NCI-H2196 treated with DMSO at 0.1 percent for 48 hours (cell line): ENCODE measurements at regions not wholly inside any gene's neighbourhood (a gene's known extent, or its start where the extent isn't known, plus 50 kb on each side); places are given as distances from the start of the nearest gene placed in this dataset.

Experiments
- DNase-seq: peaks from one replicate; lab custom pipeline; 2025; ENCODE audit not compliant: unreplicated experiment; lab: John Stamatoyannopoulos, UW

DNA sequence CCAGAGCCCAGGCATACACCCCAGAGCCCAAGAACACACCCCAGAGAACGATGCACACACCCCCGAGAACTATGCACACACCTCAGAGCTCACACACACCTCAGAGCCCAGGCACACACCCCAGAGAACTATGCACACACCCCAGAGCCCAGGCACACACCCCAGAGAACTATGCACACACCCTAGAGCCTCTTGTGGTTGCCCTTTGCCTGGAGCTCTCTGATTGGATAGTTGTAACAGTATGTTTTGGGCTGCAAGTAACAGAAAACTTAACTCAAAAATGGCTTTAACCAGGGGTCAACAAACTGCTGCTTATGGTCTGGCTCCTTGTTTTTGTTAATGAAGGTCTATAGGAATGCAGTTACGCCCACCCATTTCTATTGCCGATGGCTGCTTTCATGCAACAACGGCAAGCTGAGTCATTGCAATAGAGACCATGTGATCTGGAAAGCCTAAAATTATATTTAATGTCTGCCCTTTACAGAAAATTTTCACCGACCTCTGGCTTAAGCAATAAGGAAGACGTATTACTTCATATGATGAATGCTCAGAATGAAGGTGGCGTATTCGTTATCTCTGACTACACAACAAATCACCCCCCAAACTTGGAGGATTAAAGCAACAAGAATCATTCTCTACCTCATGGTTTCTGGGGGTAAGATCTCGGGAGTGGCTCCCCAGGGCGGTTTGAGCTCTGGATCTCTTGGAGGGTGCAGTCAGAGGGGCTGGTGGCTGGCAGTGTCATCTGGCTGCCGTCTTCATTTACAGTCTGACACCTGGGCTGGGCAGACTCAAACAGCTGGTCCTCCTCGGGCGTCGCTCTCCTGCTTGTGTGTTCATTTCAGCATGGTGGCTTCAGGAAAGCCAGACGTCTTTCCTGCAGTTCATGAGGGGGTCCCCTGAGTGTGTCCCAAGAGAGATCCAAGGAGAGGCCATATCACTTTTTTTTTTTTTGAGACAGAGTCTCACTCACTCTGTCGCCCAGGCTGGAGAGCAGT is 66.3 kb upstream of the NCOR2 start:
- no peak for DNase-seq

DNA sequence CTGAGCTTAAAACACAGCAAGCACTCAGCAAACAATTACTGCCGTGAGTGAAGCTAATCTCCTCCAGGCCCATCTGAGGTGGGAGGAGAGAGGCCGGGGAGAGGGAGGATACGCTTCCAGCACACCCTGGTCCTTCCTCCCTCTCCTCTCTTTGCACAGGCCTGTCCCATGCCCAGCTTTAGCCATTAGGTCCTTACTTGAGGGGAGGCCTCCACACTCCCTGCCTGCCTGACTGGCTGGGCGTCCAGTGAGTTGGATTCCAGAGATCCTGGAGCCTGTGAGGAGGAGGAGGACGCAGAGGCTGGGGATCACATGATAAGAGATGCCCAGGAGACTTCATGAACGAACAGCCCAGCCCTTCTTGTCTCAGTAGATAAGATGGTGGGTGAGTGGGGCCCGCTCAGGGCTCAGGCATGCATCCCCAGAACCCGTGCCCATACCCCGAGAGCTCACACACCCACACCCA is 65.1 kb upstream of the NCOR2 start:
- DNase-seq, result no peak

DNA sequence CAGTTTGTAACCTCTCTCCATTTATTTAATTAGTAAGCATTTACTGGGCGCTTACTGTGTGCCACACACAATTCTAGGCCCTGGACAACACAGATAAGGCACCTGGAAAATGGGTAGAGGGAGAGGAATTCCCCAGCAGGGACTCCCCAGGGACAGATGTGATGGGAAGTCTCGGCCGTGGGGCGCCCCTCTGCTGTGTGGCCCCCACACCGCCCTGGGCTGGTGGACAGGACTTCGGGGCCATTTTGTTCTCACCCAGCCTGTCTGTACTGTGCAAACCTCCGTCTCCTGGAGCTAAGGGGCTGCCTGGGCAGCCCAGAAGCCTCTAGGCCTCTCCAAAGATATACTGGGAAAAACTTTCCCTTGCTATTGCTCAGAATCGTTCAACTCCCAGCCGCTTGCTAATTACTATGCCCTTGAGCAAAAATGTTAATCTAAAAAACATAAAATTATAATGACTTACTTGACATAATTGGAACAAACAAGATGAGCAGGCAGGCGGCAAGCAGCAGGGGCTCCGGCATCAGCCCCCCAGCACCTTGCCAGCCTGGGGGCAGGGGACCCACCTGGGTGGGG is 64.4 kb upstream of the NCOR2 start:
- DNase-seq, result no peak

DNA sequence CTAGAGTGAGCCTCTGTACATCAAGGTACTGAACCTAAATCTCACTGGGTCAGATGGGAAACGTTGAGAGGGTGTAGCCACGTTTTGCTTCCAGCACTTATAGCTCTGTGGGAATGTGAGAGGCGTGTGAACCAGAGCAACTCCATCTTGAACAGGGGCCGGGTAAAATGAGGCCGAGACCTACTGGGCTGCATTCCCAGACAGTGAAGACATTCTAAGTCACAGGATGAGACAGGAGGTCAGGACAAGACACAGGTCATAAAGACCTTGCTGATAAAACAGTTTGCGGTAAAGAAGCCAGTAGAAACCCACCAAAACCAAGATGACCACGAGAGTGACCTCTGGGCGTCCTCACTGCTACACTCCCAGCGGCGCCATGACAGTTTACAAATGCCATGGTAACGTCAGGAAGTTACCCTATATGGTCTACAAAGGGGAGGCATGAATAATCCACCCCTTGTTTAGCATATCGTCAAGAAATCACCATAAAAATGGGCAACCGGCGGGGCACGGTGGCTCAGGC is 63.4 kb upstream of the NCOR2 start:
- DNase-seq, result no peak

DNA sequence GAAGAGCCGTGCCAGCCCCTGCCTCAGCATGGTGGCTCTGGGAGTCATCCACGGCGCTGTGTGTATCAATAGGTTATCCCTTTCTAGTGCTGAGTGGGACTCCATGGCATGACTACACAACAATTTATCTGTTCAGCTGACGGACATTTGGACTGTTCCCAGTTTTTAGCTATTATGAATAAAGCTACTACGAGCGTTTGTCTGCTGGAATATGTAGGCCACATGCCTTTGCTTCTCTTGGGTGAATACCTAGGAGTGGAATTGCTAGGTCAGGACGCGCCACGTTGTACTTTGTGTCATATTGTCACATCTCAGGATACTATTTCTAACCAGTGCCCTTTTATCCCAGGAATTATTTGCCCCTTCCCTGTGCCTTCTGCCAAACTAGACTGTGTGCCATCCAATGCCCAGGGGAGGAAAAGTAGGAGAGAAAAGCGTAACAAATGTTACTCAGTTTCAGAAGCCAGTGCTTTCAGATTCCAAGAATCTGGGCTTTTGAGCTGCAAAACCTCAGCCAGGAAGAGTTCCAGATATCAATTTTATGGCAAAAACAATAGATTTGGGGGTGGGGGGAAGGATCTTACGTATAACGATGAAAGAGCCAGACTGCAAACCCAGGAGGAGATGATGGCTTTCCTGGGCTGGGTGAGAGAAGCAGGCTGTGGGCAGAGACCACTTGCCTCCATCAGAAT is 62.5 kb upstream of the NCOR2 start:
- DNase-seq, result no peak

DNA sequence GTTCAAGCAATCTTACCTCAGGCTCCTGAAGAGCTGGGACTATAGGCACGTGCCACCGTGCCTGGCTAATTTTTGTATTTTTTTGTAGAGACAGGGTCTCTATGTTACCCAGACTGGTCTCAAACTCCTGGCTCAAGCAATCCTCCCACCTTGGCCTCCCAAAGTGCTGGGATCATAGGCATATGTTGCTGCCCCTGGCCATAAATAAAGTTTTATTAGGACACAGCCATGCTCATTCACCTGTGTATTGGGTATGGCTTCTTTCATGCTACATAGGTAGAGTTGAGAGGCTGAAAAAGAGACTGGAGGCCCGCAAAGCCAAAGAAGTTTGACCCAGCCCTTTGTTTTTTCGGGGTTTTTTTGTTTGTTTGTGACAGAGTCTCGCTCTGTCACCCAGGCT is 61.7 kb upstream of the NCOR2 start:
- no peak for DNase-seq

DNA sequence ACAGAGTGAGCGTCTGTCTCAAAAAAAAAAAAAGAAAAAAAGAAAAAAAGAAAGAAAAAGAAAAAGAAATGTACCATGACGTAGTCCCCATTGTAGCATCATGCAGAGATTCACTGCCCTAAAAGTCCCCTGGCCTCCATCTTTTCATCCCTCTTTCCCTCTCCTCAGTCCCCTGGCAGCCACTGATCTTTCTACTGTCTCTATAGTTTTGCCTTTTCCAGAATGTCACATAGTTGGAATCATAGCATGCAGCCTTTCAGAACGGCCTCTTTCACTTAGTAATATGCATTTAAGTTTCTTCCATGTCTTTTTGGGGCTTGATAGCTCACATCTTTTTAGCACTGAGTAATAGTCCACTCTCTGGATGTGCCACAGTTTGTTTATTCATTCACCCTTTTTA is 60.5 kb upstream of the NCOR2 start:
- DNase-seq, result no peak

DNA sequence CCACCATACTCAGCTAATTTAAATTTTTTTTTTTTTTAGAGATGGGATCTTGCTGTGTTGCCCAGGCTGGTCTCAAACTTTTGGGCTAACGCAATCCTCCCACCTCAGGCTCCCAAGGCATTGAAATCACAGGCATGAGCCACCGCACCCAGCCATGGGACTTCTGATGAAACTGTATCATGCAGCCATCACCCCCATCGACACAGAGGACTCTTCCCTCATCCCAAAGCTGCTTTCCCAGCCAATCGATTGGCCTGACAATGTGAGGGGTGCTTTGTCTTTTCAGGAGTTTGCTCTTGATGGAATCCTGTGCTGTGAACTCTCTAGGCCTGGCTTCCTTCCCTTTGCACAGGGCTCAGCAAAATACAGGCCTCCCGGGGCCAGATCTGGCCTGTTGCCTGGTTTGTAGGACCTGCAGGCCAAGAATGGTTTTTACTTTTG is 59.6 kb upstream of the NCOR2 start:
- no peak for DNase-seq

DNA sequence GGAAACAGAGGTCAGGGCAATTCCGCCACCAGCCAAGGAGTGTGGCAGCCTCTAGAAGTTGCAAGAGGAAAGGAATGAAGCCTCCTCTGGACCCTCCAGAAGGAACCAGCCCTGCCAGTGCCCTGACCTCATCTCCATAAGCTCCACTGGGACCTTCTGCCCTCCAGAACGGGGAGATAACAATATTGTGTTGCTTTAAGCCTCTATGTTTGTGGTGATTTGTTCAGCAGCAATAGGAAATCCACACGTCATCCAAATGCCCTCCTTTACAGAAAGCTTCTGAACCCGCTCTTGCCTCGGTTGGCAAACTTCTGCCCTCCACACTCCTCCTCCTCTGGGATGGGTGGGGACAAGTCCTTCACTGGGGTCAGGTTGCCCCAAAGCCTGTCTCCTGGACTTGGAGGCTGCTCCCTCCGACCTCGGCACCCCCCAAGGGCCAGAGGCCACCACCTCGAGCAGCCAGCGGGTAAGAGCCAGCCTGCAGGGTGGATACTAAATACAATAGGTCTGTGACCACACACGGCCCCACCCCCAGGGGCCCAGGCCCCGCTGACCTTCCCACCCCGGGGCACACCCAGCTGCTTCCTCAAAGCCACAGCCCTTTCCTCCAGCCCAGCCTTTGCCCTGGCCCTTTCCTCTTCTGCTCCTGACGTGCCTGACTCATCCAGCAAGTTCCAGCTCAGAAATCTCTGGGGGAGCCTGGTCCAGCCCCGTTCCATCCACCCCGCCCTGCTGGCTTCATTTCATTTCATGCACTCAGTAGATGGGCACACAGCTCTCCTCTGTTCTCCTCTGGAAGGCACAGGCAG is 58.7 kb upstream of the NCOR2 start:
- DNase-seq, result no peak

DNA sequence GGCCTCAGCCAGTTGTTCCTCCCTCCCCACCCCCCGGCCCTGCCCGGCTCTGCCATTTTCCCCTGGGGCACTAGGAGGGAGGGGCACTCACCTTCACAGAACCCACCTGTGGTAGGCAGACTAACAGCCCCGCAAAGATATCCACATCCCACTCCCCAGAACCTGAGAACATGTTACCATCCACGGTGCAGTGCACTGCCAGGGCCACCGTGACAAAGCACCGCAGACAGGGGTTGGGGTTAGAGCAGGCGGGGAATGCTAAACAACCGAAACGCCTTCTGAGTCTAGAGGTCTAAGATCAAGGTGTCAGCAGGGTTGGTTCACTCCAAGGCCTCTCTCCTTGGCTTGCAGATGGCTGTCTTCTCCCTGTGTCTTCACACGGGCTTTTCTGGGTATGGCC is 57.4 kb upstream of the NCOR2 start:
- DNase-seq, result no peak

DNA sequence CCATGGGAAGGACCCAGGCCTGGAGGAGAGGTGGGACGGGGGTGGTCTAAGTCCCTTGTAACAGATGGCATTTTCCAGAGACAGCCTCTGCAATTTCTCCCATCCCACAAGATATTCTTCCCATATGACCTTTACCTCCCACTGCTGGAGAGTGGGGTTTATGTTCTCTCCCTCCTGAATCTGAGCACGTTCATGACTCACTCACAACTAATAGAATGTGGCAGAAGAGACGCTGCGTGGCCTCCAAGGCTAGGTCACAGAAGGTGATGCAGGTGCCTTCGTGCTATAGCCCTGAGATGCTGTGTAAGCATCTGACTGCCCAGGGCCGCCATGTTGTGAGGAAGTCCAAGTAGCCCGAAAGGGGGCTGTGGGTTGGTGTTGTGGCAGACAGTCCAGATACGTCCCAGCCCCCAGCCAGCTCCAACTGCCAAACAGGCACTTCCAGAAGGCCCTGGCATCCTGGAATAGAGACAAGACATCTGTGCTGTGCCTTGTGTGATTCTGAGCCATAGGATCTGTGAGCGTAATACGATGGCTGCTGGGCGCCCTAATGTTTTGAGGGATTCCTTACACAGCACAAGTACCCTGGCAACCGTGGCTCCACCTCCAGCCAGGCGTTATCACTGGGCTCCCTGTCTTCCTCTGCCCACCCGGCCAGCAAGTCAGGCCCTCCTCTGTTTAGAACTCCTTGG is 56.1 kb upstream of the NCOR2 start:
- DNase-seq, result no peak

DNA sequence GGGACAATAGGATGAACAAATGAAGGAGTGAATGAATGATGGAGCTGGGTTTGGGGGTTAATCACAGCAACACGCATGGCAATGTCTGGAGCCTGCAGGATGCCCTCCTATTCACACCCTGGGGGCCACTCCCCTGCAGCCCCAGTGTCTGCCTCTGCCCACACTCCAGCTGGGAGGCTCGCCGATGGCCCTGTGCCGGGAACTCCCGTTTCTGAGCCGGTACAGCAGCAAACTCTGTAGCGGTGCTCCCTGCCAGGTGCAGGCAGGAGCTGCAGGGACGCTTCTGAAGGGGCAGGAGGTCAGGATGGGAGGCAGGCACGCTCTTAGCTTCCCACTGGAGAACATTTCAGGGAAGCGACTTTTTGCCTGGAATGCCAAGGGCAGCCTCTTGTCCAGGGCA is 55.4 kb upstream of the NCOR2 start:
- no peak for DNase-seq

DNA sequence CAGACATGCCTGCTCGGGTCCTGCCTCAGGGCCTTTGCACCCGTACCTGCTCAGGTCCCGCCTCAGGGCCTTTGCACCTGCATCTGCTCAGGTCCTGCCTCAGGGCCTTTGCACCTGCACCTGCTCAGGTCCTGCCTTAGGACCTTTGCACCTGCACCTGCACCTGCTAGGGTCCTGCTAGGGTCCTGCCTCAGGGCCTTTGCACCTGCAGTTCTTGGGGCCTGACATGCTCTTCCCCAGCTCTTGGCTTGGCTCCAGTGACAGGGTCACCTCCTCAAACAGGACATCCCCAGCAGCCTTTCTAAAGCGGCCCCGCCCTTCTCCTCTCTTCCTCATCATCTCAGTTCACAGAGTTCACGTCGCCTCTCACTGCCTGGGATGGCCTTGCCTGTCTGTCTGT is 54.9 kb upstream of the NCOR2 start:
- no peak for DNase-seq

DNA sequence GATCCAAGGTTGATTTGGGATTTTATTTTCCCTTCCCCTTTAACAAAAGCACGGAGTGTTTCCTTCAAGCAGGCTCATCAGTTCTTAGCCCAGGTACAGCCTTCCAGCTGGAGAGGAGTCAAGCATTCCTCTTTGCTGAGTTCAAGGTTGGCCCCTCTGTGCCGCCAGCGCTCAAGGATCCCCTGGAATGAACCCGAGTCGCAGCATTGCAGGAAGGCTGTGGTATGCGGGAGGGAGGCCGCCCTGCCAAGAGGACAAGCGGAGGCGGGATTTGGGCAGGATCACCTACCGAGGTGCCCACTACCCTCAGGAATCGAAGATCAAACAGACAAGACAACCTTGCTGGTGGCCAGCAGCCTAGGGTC is 53.9 kb upstream of the NCOR2 start:
- no peak for DNase-seq

DNA sequence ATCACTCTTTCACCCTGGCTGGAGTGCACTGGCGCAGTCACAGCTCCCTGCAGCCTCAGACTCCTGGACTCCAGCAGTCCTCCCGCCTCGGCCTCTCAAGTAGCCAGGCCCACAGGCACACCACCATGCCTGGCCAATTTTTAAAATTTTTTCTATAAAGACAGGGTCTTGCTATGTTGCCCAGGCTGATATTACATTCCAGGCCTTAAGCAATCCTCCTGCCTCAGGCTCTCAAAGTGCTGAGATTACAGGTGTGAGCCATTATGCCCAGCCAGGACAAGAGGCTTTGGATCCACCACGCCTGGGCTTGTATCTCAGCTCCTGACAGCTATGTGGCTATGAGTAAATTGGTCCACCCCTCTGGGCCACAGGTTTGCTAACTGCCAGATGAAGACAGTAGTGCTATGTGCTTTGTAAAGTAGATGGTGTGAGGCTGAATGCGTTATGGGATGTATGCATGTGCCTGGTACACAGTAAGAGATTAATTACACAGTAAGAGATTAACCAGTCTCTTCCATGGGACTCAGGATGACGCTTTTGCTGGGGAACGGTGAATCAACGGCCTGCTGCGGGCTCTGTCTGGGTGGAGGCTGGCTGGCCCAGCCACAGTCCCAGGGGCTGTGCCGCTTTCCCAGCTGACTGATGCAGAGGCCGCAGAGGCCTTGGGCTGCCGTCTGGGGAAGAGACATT is 53.3 kb upstream of the NCOR2 start:
- DNase-seq, result no peak

DNA sequence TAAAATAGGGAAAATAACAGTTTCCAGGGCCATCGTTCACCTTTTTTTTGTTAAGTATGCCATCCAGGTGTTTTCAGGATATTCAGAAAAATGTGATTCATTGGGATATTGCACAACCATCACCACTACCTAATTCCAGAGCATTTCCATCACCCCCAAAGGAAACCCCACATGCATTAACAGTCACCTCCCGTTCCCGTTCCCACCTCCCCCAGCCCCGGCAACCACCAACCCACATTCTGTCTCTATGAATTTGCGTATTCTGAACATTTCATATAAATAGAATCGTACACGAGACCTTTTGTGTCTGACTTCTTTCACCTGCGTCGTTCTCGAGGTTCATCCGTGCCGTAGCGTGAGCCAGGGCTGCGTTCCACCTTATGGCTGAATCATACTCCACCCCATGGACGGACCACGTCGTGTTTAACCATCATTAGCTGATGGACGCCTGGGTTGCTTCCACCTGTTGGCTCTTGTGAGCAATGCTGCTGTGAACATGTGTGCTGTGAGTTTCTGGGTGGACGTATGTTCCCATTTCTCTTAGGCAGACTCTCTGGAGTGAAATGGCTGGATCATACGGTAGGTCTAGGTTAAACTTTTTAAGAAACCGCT is 51.0 kb upstream of the NCOR2 start:
- no peak for DNase-seq

DNA sequence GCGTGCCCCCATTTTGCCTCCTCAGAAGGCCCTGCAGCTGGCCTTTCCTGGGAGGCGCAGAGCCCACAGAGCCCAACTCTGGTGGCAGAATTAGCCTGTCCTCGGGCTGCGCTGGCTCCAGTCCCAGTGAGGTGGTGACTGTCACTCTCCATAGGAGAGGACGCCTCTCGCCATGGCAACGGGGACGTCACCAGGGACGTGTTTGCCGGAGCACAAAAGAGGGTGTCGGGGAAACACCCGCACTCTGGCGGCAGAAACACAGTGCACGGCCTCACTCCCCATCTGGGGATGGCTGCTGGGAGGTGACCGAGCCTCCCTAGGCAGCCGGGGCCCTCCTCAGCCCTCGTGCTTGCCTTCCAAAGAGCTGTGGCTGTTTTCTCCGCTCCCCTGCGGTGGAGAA is 50.2 kb upstream of the NCOR2 start:
- DNase-seq, result no peak
